HG02885 (cell line): ENCODE measurements at regions not wholly inside any gene's neighbourhood (a gene's known extent, or its start where the extent isn't known, plus 50 kb on each side); places are given as distances from the start of the nearest gene placed in this dataset.
"Not testable (repeated sequence)": the region's sequence is repeated elsewhere in the genome, so short reads cannot be mapped to it uniquely, and the experiment has no call there.

Experiments
- ATAC-seq: cut with Tn5 transposase; IDR thresholded peaks from one replicate; pipeline ENCODE4 v1.9.1; 2021; ENCODE audit warnings: mild to moderate bottlenecking; ENCODE audit not compliant: unreplicated experiment, poor library complexity

DNA sequence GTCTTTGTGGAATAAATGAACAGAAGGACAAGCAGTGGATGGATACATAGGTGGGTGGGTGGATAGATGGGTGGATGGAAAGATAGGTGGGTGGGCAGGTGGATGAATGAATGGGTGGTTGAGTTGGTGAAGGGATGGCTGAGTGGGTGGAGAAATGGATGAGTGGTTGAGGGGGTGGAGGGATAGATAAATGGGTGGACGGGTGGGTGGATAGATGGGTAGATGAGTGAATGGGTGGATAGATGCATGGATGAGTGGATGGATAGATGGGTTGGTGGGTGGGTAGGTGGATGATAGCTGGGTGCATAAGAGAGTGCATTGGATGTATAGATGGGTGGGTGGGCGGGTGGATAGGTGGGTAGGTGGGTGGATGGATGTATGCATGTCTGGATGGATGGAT, 63.5 kb downstream of the UNC93B1 start:
- not testable (repeated sequence) for ATAC-seq

DNA sequence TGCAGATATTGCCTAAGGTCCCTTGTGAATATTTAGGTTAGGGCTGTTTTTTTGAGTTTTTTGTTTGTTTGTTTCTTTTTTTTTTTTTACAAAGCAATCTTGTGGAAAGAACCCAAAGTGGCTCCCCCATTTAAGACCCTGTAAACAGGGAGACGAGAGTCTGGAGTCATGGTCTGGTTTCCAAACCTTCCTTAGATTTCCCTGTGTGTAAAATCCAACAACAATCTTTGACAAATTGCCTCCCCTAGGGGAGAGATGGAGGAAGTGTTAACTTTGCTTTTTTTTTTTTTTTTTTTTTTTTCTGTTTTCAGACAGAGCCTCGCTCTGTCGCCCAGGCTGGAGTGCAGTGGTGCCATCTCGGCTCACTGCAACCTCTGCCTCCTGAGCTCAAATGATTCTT, 64.9 kb downstream of the UNC93B1 start:
- ATAC-seq, result not testable (repeated sequence)

DNA sequence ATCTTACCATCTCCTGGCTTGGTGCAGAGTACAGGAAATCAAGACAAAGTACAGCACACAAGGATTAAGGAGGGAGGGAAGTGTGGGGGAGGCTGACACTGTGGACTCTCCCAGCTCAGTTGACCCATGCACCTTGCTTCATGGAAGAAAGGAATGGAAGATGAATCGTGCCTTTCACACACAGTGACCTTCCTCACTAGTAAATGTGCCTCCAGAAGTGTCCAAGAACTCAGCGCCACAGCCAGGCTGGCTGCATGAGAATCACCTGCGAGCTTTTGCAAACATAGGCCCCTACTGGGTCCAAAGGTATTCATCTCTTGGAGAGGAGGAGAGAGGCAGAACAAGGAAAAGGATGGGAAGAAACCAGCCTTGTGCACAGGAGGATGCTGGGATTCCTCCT, 65.5 kb downstream of the UNC93B1 start:
- not testable (repeated sequence) for ATAC-seq

DNA sequence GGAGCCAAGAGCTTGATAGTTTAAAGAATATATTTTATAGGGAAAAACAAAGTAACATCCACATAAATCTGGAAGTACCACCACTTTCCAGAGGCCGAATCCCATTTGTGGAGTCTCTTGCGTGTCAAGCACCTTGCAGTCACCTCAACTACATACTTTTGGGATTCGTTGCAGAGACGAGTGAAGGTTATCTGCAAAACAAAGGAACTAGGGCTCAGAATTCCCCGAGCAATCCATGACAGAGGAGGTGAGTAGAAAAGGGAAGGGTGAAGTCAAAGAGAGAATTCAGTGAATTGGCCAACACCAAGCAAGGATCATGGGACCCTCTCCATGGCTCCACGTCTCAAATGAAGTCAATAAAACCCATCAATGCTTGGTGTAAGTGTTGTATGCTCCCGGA, 80.3 kb downstream of the UNC93B1 start:
- not testable (repeated sequence) for ATAC-seq

DNA sequence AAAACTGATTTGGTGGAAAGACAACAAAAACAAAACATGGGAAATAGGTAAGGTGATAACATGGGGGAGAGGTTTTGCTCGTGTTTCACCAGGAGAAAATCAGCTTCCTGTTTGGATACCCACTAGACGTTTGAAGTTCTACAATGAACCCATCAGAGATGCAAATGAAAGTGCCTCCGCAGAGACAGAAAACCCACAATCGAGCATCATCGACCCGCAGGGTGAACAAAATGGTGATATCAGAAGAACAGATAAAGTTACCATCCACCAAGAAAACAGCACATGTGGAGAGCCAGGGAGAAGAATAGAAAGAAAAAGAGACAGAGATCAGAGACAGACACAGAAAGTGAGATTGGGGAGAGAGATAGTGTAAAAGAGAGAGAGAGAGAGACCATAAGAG, 83.4 kb downstream of the UNC93B1 start:
- ATAC-seq, result not testable (repeated sequence)

DNA sequence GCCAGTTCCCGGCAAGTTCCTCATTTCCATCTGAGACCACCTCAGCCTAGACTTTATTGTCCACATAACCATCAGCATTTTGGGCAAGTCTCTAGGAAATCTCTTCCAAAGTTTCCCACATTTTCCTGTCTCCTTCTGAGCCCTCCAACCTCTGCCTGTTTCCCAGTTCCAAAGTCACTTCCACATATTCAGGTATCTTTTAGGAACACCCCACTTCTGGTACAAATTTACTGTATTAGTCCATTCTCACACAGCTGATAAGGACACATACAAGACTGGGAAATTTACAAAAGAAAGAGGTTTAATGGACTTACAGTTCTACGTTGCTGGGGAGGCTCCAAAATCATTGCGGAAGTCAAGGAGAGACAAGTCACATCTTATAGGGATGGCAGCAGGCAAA, 91.7 kb downstream of the UNC93B1 start:
- ATAC-seq, result not testable (repeated sequence)

DNA sequence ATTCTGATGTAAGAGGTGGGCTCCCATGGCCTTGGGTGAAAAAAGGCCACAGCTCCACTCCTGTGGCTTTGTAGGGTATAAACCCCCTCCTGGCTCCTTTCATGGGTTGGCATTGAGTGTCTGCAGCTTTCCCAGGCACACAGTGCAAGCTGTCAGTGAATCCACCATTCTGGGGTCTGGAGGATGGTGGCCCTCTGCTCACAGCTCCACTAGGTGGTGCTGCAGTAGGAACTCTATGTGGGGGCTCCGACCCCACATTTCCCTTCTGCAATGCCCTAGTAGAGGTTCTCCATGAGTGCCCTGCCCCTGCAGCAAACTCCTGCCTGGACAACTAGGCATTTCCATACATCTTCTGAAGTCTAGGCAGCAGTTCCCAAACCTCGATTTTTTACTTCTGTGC, 92.7 kb downstream of the UNC93B1 start:
- not testable (repeated sequence) for ATAC-seq

DNA sequence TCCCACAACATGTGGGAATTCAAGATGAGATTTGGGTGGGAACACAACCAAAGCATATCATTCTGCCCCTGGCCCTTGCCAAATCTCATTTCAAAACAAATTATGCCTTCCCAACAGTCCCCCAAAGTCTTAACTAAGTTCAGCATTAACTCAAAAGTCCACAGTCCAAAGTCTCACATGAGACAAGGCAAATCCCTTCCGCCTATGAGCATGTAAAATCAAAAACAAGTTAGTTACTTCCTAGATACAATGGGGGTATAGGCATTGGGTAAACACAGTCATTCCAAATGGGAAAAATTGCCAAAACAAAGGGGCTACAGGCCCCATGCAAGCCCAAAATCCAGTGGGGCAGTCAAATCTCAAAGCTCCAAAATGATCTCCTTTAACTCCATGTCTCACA, 93.1 kb downstream of the UNC93B1 start:
- ATAC-seq, result not testable (repeated sequence)

DNA sequence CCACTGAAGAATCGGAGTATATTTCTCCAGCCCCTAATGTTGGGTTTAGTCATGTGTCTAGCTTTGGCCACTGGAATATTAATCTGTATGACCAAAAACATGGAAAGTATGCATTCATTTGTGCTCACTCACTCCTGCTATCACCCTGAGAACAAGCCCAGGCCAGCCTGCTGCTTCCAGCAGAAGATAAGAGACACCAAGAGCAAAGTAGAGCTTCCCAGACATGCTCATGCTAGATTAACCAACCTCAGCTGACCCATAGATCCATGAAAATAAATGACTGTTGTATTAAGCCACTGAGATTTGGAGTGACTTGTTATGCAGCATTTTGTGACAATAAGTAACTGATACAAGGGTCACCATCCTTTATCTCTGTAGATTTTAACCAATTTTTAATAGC, 96.9 kb downstream of the UNC93B1 start:
- not testable (repeated sequence) for ATAC-seq

DNA sequence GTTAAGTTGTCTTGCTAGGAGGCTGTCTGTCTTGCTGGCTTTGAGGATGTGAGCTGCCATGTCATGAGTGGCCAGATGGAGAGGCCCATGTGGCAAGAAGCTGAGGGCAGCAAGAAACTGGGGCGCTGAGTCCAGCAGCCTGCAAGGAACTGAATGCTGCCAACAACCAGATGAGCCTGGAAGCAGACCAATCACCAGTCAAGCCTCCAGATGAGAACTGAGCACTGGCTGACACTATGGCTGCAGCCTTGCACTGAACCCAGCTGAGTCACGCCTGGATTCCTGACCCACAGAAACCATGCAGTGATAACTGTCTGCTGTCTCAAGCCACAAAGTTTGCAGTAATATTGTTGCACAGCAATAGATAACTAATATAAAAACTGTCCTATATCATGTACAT, 104.4 kb downstream of the UNC93B1 start:
- not testable (repeated sequence) for ATAC-seq

DNA sequence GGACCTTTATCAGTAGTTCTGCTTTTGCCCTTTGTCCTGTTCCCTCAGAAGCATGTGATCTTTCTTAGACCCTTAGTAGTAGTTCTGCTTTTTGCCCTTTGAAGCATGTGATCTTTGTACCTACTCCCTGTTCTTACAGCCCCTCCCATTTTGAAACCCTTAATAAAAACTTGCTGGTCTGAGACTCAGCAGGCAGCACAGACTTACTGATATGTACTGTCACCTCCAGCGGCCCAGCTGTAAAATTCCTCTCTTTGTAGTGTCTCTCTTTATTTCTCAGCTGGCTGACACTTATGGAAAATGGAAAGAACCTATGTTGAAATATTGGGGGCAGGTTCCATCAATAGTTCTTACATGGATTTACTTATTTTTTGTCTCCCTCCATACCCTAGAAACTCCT, 110.4 kb downstream of the UNC93B1 start:
- not testable (repeated sequence) for ATAC-seq

DNA sequence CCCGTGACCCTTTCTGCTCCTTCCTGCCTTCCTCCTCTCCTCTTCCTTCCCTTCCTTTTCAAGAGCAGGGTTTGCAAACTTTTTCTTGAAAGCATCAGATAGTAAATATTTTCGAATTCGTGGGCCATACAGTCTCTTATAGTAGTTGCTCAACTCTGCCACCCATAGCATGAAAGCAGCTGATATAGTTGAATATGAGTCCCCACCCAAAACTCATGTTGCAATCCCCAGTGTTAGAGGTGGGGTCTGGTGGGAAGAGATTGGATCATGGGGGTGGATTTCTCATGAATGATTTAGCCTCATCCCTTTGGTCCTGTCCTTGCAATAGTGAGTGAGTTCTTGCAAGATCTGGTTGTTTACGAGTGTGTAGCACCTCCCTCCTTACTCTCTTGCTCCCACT, 114.3 kb downstream of the UNC93B1 start:
- ATAC-seq, result not testable (repeated sequence)

DNA sequence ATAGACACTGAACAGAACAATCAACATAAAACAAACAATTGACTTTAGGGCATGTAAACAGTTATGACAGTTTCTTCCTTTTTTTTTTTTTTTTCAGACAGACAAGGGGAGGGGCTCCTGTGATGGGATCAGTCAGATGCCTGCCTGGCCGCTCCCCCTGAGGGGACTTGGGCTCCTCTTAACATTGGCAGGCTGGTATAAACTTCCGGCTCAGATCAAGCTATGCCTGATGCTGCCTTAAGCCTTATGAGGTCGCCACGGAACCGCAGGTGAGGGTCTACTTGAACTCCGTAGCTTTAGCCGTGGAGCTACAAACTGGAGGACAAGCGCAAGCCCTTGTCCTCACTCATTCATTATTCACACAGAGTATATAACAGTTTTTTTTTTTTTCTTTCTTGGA, 115.8 kb downstream of the UNC93B1 start:
- ATAC-seq, result not testable (repeated sequence)

DNA sequence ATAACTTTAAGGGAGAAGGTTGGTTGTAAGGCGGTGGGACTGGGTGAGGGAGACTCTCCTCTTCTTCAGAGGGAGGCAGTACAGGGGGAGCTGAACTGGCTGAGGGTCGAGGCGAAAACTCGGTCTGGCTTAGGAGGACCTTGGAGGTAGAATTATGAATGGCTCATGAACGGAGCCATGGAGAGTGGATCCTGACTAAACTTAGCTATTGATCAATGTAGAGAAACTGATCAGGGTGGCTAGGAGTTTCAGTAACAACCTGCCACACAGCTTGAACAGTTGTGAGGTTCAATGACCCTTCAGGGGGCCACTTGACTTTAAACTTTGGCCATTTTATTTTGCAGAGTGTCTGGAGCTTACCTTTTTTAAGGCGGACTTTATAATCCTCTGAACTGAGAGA, 117.2 kb downstream of the UNC93B1 start:
- not testable (repeated sequence) for ATAC-seq

DNA sequence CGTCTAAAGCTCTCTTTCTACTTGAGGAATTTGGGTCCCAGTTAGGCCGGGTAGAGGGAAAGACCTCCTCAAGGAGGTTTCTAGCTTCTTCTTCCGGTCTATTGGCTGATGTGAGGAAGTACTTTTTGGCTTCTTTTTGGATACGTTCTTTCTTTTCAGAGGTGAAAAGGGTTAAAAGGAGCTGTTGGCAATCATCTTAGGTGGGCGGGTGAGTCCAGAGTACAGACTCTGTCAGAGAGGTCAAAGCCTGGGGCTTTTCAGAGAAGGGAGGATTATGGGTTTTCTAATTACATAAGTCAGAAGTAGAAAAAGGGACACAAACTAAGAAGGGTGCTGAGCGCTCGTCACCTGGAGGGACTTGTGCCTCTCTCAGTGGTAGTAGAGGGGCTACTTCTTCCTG, 117.7 kb downstream of the UNC93B1 start:
- ATAC-seq, result not testable (repeated sequence)

DNA sequence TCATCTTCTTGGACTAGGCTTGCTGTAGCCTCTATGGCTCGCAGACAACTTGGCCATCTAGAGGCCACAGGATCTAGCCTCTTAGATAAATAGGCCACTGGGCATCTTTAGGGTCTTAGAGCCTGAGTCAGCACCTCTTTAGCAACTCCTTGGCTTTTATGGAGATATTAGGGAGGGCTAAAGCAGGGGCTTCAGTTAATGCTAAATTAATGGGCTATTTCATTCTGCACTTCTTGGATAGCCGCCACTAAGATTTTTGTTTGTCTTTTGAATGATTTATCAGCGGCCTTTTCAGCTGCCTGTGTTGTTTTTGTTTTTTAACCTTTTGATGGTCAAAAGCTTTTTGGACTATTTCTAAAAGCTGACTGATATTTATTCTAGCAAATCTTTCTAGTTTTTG, 118.3 kb downstream of the UNC93B1 start:
- ATAC-seq, result not testable (repeated sequence)

DNA sequence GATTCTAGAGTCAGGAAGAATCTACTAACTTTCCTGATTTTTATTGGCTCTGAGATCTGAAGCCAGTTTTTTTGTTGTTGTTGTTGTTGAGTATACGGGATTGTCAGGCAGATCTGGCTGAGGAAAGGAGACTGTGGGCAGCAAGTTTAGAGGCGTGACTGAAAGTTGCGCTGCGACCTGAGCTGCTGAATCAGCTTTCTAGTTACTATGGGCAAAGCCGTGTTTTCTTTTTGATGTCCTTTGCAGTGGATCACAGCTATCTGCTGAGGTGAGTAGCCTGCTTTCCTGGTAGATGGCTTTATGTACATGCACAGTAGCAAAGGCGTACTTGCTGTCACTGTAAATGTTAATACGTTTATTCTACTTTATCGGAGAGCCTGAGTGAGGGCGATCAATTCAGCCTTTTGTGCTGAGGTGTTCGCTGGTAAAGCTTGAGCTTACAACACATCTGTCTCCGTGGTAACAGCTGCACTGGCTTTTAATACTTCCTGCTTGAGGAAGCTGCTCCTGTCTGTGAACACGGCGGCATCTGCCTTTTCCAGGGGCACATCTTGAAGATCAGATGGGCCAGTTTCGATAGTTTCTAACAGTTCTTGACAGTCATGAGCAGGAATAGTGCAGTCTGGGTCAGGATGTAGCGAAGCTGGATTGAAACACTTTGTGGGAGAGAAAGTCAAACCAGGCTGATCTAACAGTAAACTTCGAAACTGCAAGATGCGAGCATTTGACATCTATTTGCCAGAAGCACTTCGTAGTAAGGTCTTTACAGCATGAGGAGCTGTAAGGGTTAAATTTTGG, 118.9 kb downstream of the UNC93B1 start:
- ATAC-seq, result not testable (repeated sequence)

DNA sequence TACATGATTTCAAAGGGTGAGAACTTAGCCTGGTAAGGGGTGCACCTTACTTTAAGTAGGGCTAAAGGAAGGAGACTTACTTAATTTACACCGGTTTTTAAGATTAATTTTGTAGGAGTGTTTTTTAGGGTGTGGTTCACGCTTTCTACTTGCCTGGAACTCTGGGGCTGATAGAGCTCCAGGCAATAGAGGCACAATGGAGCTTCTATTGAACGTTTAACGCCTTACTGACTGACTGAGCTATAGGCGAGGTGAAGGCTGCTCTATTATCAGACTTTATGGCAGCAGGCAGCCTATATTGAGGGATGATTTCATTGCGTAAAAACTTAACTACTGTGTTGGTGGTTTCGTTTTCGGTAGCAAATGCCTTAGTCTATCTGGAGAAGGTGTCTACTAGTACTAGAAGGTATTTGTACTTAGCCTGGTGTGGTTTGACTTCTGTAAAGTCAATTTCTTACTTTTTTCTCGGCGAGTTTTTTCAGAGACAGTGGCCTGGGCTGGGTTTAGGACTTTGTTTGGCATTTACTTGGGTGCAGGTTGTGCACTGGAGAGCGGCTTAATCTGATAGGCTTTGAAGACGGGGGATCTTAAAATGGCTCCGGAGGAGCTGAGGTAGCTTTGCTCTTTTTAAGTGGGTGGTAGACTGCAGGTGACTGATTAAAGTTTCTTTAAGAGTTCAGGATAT, 119.7 kb downstream of the UNC93B1 start:
- ATAC-seq, result not testable (repeated sequence)

DNA sequence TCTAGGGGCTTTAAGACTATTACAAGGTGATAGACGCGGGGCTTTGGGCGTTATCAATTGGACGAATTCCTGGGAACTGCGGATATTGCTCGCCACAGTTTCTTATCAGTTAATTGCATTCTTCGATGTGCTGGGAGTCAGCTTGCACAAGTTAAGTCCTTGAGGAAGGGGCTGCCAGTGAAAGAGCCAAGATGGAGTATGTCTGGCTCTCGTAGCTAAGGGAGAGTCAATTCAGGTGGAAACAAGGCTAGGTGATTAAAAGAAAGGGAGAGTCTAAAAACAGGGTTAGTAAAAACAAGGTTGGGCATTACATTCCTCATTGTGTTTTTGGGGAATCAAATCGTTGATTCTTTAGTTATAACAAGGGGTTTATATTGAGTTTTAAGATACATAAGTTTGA, 121.6 kb downstream of the UNC93B1 start:
- not testable (repeated sequence) for ATAC-seq

DNA sequence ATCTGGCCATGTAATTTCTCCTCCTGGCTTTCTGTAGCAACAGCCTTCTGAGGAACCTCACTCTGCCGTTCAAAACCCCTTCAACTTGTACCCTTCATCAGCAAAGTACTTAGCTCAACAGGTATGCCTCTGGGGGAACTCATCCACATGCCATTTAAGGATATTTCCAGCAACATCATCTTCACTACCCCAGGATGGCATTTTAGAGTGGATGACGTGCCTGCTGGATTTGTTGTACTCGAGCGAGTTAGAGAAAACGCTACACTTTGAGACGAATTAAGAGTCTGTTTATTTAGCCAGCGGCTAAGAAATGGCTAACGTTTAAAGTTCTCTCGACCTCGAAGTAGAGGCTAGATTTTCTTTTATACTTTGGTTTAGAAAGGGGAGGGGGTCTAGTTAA, 122.1 kb downstream of the UNC93B1 start:
- ATAC-seq, result not testable (repeated sequence)

DNA sequence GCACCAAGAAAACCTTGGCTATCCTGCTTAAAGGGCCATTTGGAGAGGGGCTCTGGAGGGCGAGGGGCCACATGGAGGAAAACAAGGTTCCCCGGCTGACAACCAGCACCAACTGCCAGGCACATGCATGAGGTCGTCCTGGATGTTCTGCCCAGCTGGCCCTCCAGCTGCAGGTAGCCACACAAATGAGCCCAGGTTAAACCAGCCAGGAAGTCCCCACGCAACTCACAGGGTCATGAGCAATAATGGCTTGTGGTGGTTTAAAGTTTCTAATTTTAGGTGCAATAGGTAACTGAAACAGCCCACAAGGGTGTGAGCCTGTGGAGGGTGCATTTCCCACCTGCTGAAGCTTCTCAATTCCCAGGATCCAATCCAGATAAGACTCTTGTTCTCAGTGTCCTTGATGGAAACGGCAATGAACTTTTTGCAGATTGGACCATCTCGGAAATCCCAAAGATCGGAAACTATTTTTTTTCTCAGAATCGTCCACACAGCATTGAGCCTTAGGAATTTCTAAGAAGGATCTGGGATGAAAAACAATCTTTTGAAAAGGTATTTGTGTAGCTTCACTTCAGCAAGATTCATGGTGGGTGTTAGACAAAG, 123.2 kb downstream of the UNC93B1 start:
- not testable (repeated sequence) for ATAC-seq
